GM18511 (cell line): ENCODE measurements at regions not wholly inside any gene's neighbourhood (a gene's known extent, or its start where the extent isn't known, plus 50 kb on each side); places are given as distances from the start of the nearest gene placed in this dataset.
"Not testable (repeated sequence)": the region's sequence is repeated elsewhere in the genome, so short reads cannot be mapped to it uniquely, and the experiment has no call there.

Source experiments
- ATAC-seq: cut with Tn5 transposase; IDR thresholded peaks from one replicate; pipeline ENCODE4 v1.9.1; 2021; ENCODE audit warnings: mild to moderate bottlenecking, moderate library complexity; ENCODE audit not compliant: unreplicated experiment

- no peak for ATAC-seq
Measured at GRCh38 chr18:34461266-34461665, 236.6 kb upstream of the NOL4 start.

DNA sequence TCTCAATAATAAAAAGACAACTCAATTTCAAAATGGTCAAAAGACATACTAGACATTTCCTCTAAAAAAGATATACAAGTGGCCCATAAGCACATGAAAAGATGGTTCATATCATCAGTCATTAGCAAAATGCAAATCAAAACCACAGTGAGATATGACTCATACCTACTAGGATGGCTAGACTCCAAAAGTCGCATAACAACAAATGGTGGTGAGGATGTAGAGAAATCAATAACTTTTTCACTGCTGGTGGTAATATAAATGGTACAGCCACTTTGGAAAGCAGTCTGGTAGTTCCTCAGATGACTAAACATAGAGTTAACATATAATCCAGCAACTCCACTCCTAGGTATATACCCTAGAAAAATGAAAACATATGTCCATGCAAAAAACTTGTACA lies 242.3 kb upstream of the NOL4 start:
- peak; percentile 75 for ATAC-seq

DNA sequence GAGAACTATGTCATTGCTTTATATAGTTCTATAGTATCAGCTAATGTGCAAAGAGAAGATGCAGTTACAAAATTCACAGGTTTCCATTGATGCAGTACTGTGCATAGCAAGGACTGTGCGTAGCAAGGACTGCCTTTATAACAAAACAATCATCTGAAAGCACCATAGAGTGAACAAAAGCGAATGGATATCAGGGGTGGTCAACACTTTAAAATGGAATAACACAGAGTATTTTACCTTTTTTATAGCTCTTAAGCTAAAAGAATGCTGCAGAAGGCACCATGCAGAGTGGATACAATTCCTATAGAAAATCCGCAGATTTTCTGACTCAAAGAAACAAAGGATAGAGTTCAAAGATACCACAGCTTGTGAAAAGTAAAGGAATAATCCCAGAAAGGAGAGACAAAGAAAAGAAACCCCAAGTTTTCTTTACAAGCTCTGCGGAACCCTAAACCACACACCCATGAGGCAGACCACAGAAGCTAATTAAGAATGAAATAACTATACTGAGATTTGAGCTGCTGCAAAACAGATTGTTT lies 229.9 kb upstream of the DTNA start:
- ATAC-seq, result no peak

- no peak for ATAC-seq
Measured at GRCh38 chr18:34482204-34482603, 227.9 kb upstream of the DTNA start.

DNA sequence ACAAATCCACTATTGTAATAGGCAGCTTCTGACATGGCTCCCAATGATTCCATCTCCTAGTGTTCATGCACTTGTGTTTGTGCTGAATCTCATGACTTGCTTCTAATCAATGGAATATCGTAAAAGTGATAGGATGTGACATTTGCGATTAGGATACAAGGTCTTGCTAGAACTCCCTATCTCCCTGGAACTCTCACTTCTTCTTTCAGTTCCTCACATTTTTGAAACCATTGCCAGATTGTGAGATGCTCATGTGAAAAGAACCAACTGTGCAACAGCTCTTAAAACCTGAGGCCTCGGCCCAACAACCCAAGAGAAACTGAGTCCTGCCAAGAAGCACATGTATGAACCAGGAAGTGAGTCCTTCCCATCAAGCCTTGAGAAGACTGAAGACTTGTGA lies 226.9 kb upstream of the DTNA start:
- no peak for ATAC-seq

GRCh38 chr18:34491719-34492118 lies 218.4 kb upstream of the DTNA start:
- ATAC-seq, result no peak

DNA sequence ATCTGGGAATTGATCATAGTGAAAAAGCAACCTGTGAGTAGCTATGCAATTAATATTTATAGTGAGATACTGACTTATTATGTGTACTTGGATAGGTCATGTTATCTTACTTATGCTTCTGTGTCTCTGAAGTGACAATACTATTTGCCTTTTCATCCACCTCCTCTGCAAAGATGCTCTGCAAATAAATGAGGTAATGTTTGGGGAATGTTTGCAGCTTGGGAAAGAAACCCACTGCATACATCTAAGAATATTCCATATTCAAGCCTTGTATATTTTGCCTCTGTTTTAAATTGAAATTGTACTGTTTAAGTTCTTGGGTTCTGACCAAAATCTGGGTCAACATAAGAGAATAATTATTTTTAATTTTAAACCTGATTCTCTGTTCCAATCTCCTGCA lies 217.4 kb upstream of the DTNA start:
- no peak for ATAC-seq

DNA sequence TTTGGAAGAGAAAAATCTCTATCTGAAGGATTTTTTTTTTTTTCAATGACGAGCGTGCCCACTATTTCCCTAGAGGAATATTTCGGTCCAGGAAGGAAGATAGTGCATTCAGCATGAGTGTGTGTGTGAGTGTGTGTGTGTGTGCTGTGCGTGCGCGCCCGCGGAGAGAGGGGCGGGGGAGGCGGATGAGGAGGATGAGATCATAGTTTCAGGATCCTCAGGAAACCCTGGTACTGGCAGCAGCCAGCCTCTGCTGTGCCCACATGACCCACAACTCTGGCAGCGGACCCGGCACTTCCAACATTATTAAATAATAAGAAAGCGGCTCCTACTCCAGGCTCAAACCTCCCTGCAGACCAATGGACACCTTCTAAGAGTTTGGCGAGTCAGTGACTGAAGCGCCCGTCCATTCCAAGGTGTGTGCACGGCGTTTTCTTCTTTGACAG lies 217.0 kb upstream of the DTNA start:
- ATAC-seq, result peak; percentile 87

GRCh38 chr18:34493566-34494358 lies 216.3 kb upstream of the DTNA start:
- ATAC-seq, result peak; percentile 65

DNA sequence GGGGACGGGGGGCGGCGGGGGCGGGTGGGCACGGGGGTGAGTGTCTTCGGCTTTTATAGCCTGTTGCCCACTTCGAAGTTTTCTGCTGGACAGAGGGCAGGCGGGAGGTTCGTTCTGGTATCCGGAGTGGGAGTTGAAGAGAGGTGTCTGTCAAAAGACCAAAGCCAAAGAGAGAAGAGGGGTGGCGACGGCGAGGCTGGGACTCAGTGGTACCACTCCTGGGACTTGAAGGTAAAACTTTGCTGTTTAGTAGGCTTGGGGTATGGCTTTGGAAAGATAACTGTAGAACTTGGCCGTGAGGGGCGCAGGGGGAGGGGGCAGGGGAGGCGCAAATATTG lies 215.8 kb upstream of the DTNA start:
- no peak for ATAC-seq

DNA sequence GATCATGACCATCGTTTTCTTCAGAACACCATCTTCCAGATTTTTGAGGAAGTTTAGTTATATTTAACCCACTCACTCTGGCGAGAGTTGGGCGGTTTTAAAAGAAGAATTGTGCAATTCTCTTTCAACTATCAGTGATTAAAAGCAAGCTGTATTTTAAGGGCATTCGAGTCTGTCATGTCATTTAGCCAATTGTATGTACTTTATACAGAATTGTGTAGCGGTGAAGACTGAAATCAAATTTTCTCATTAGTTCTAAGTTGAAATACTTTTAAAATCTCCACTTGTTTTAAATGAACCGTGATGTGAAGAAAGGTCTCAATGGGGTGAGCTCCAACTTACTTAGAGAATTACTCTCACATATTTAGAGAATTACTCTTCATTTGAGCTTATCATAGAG lies 214.6 kb upstream of the DTNA start:
- ATAC-seq, result no peak

DNA sequence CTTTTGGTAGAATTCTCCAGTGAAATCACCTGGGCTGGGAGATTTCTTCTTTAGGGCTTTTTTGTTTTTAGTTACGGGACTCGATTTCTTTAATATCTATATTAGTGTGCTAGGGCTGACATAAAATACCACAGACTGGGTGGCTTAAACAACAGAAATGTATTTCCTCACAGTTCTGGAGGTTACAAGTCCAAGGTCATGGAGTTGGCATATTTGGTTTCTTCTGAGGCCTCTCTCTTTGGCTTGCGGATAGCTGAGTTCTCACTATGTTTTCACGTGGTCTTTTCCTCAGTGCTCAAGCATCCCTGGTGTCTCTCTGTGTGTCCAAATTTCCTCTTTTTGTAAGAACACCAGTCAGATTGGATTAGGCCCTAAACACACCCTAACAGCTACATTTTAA lies 208.5 kb upstream of the DTNA start:
- no peak for ATAC-seq

DNA sequence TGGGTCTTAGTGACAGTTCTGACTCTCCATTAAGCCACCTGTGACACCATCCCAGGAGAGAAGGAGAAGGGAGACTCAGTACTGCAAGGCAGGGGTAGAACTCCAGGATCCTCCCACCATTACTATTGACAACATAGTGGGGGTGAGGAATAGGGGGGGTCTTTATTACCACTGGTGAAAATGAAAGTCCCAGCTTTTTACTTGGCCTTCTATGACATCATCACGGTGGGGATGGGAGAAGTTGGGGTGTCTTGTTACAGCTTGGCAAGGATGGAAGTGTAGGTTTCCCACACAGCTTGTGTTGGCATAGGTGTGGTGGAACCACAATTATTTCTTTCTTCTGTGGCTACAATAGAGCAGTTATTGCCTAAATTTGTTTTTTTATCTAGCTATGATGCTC lies 203.9 kb upstream of the DTNA start:
- no peak for ATAC-seq

GRCh38 chr18:34509163-34509562 lies 200.9 kb upstream of the DTNA start:
- no peak for ATAC-seq

DNA sequence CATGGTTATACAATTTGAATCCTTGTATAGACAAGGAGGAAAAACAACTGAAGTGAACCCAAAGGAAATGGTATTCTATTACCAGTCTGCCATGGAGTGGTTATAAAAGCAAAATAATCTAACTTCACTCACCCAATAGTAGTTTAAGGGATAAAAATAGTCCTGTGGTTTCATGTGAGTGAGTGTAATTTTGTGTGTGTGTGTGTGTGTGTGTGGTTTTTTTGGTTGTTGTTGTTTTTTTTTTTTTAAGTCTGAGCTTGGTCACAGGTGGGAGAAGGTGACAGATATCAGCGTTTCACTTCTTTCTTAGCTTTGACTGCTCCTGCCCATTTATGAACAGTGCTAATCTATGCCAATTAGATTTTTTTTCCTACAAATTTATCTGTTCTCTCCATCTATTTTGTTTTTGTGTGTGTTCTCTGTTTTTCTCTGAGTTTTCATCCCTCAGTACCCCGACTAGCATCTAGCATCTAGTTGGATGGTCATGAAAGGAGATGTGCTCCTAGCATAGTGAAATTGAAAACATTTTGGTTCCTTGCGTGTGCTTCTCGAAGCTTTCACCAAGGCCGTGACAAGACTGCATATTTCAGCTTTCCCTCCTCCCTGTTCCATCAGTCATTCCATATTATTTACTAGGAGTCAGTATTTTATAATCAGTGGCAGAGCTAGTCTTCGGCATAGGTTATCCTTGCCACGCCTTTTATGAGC lies 200.1 kb upstream of the DTNA start:
- no peak for ATAC-seq

DNA sequence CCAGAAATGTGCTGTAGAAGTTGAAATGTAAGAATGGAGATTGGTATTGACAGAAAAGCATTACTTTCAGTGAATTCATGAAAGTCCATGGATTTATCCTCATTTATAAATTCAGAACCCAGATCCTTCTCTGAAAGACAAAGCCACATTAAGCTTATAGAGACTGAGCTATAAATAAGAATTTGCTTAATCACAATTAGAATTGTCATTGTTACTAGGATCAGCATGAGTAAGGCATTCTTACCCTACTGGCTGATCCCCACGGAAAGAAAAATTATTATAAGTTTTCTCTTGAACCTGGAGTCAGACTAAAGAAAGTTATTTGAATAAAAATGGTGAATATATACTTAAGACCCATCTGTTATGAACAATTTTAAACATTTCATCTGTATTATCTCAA lies 199.2 kb upstream of the DTNA start:
- no peak for ATAC-seq

- ATAC-seq, result no peak
Measured at GRCh38 chr18:34511435-34511834, 198.7 kb upstream of the DTNA start.

DNA sequence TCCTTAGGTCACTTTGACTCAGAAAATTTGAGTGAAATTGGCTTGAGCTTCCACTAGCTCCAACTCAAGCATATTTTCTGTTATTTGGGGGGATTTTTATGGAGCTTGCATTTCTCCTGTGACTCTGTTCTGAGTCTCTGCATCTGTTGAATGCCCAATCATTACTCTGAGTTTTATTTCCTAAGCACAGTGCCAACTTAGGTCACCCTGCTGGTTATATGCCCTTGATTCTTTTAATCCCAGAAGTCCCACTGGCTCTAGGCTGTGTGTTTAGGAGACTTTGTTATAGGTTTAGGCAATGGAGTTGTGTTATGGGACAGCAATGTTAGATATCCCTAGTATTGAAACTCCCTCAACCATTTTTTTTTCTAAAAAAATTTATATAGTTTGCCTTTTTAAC lies 198.2 kb upstream of the DTNA start:
- ATAC-seq, result no peak

- no peak for ATAC-seq
Measured at GRCh38 chr18:34514238-34514637, 195.9 kb upstream of the DTNA start.

DNA sequence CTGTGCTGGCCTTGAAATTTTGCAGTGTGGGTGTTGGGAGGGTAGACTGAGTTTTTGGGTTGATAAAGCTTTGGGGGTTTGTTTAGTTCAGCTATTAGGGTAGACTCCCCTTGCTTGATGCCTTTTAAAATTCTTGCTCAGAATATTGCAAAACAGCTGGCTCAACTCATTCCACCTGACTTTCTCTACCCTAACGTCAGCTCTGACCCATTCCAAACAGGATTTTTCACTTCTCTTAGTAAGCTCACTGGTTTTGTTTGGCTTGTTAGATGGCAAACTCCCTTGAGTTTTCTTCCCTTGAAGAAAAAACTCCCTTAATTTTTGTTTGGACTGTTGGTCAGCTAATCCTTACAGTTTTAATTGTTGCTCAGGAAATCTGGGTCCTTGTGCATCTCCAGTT lies 195.1 kb upstream of the DTNA start:
- no peak for ATAC-seq

- not testable (repeated sequence) for ATAC-seq
Measured at GRCh38 chr18:34516355-34516754, 193.7 kb upstream of the DTNA start.

DNA sequence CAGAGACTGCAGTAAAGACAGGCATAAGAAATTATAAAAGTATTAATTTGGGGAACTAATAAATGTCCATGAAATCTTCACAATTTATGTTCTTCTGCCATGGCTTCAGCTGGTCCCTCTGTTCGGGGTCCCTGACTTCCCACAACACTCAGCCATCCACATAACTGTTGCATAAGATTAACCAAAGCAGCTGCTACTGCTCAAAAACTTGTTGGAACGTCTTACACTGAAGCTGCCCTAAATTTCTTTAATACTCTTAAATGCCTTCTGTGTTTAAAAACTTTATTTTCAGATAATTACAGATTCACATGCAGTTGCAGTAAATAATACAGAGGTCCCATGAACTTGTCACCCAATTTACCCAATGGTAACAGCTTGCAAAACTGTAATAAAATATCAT lies 193.1 kb upstream of the DTNA start:
- ATAC-seq, result not testable (repeated sequence)
